Endothelial cell (in vitro differentiated cells): ENCODE measurements at regions not wholly inside any gene's neighbourhood (a gene's known extent, or its start where the extent isn't known, plus 50 kb on each side); places are given as distances from the start of the nearest gene placed in this dataset.

Experiments
- DNase-seq: peaks from one replicate; pipeline ENCODE4 v3.0.0; 2021; ENCODE audit warnings: low spot score
- H3K27ac Mint-ChIP-seq: one replicate; pipeline ENCODE4 v1.8.0; 2021; ENCODE audit warnings: mixed read lengths, inconsistent platforms; ENCODE audit not compliant: unreplicated experiment
- H3K27me3 Mint-ChIP-seq: one replicate; pipeline ENCODE4 v1.8.0; 2021; ENCODE audit warnings: mild to moderate bottlenecking, moderate library complexity, mixed read lengths, inconsistent platforms; ENCODE audit not compliant: unreplicated experiment
- H3K36me3 Mint-ChIP-seq: one replicate; pipeline ENCODE4 v1.8.0; 2021; ENCODE audit warnings: mild to moderate bottlenecking, low read depth, mixed read lengths, inconsistent platforms; ENCODE audit not compliant: unreplicated experiment
- H3K4me1 Mint-ChIP-seq: one replicate; pipeline ENCODE4 v1.8.0; 2021; ENCODE audit warnings: mild to moderate bottlenecking, mixed read lengths, inconsistent platforms; ENCODE audit not compliant: unreplicated experiment
- H3K4me3 Mint-ChIP-seq: one replicate; pipeline ENCODE4 v1.8.0; 2021; ENCODE audit warnings: mild to moderate bottlenecking, mixed read lengths, inconsistent platforms; ENCODE audit not compliant: unreplicated experiment
- H3K9me3 Mint-ChIP-seq: one replicate; pipeline ENCODE4 v1.8.0; 2021; ENCODE audit warnings: mixed read lengths, inconsistent platforms; ENCODE audit not compliant: unreplicated experiment
- TF ChIP-seq, protein P1 (sequence below): fragments of 200-600 bp; sonication (generic); IDR thresholded peaks from one replicate; pipeline ENCODE4 v1.5.0; 2021; ENCODE audit warnings: antibody characterized with exemption; ENCODE audit not compliant: unreplicated experiment

DNA sequence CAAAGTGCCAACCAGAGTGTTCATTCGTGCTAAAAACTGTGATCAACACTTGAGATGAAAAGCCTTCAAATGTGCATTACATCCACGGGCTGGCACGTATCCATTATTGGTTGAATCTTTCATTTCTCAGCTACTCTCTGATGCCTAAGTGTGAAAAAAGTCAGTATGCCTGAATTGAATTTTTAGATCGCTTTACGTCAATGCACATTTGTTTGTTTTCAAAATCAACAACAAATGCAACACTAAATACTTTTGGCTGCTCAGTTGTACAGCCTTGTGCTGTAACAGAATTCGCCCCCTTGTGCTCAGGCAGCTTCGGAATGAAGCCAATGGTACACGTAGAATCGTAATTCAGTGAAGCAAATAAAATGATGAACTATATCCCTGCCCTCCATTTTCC, 446.5 kb upstream of the NRP1 start:
- no peaks in the 10 kb centered on the region for H3K4me1 Mint-ChIP-seq
- H3K27ac Mint-ChIP-seq, result no peak overlapping the region
- TF ChIP-seq, protein P1, sequence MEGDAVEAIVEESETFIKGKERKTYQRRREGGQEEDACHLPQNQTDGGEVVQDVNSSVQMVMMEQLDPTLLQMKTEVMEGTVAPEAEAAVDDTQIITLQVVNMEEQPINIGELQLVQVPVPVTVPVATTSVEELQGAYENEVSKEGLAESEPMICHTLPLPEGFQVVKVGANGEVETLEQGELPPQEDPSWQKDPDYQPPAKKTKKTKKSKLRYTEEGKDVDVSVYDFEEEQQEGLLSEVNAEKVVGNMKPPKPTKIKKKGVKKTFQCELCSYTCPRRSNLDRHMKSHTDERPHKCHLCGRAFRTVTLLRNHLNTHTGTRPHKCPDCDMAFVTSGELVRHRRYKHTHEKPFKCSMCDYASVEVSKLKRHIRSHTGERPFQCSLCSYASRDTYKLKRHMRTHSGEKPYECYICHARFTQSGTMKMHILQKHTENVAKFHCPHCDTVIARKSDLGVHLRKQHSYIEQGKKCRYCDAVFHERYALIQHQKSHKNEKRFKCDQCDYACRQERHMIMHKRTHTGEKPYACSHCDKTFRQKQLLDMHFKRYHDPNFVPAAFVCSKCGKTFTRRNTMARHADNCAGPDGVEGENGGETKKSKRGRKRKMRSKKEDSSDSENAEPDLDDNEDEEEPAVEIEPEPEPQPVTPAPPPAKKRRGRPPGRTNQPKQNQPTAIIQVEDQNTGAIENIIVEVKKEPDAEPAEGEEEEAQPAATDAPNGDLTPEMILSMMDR, result no peak
- H3K36me3 Mint-ChIP-seq, result no peaks in the 10 kb centered on the region
- H3K4me3 Mint-ChIP-seq, result no peak overlapping the region
- H3K27me3 Mint-ChIP-seq, result peaks cover 3% of the 10 kb centered on the region
- DNase-seq, result no peak
- H3K9me3 Mint-ChIP-seq, result no peaks in the 10 kb centered on the region

- H3K4me1 Mint-ChIP-seq, result peaks cover 17% of the 10 kb centered on the region
- no peaks in the 10 kb centered on the region for H3K36me3 Mint-ChIP-seq
- TF ChIP-seq, protein P1, result no peak
- DNase-seq, result no peak
- no peak overlapping the region for H3K4me3 Mint-ChIP-seq
- no peak overlapping the region for H3K27ac Mint-ChIP-seq
- no peaks in the 10 kb centered on the region for H3K27me3 Mint-ChIP-seq
- no peaks in the 10 kb centered on the region for H3K9me3 Mint-ChIP-seq
These were observed 442.8 kb upstream of the NRP1 start for GRCh38 chr10:33777223-33777622.

DNA sequence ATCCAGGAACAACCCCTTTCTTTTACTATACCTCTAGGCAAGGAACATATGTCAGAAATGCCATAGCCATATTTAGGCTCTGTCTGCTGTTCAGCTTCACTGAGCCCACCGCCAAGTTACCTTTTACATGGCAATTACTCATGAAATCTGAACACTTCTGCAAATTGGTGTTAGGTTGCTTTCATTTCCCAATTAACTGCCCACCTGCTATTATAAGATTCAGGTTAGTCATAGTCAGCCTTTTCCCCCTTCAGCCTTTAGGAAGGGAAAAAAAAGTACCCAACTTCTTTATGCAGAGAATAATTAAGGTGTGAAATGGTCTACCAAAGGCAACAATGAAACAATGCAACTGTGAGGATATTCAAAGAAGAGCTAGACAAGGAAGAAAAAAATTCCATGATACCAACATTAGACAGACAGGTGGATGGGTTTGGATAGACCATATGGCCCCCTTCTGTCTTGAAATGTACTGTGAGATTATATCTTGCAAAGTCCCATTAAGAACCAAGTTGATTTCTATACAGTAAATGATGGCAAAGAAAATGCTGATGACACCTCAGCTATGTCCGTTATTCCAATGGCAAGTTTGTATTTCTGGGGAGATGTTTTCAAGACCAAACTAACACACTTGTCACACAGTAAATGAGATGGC, 442.1 kb upstream of the NRP1 start:
- no peaks in the 10 kb centered on the region for H3K9me3 Mint-ChIP-seq
- peaks cover 21% of the 10 kb centered on the region for H3K4me1 Mint-ChIP-seq
- no peak overlapping the region for H3K27ac Mint-ChIP-seq
- H3K27me3 Mint-ChIP-seq, result no peaks in the 10 kb centered on the region
- H3K36me3 Mint-ChIP-seq, result no peaks in the 10 kb centered on the region
- TF ChIP-seq, protein P1, result no peak
- H3K4me3 Mint-ChIP-seq, result no peak overlapping the region
- no peak for DNase-seq

DNA sequence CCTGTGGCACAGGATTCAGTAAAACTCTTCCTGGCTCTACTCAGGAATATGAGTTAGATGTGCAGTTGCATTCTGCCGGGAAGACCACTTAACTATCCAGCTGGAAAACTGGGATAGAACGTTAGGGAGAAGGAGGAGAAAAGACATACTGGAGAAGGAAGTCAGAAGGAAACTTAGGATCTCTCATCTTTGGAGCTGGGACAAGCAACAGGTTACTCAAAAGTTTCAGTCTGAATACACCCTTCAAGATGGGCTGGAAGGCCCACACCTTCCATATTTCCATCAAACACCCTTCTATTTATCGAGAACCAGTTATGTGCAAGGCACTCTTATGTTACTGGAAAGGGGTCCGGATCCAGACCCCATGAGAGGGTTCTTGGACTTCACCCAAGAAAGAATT, 440.4 kb upstream of the NRP1 start:
- Mint-ChIP-seq H3K27ac (no peak overlapping the region), H3K36me3 (no peaks in the 10 kb centered on the region), H3K9me3 (no peaks in the 10 kb centered on the region), H3K4me3 (no peak overlapping the region), H3K4me1 (peaks cover 23% of the 10 kb centered on the region), H3K27me3 (peaks cover 2% of the 10 kb centered on the region)
- DNase-seq, result no peak
- TF ChIP-seq, protein P1, result no peak

DNA sequence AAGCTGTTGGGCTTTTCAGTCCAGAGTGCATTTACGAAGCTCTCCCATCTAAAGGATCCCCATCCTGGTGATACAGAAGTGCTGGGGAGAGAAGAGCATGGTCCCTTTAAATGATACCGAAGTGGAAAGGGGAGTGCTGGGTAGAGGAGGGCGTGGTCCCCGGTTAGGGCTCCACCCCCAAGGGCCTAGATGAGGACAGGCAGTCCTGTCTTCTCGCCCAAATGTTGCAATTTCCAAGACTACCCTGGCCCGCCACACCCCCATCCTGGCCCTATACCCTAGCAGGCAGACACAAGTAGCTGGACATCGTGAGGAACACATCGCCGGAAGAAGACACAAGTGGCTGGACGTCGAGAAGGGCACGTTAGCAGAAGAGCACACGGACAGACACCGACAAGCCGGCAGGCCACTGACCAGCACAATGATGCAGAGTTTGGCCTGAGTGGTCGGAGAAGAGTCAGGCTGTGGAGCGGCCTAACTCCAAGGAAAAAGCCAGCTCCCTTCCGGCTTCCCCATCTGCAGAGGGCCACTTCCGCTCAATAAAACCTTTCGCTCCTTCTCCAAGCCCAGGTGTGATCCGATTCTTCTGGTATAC, 439.5 kb upstream of the NRP1 start:
- TF ChIP-seq, protein P1, result no peak
- H3K27ac Mint-ChIP-seq, result peak overlapping the region; percentile 95
- DNase-seq, result no peak
- peaks cover 2% of the 10 kb centered on the region for H3K27me3 Mint-ChIP-seq
- H3K36me3 Mint-ChIP-seq, result no peaks in the 10 kb centered on the region
- peaks cover 23% of the 10 kb centered on the region for H3K4me1 Mint-ChIP-seq
- no peak overlapping the region for H3K4me3 Mint-ChIP-seq
- no peaks in the 10 kb centered on the region for H3K9me3 Mint-ChIP-seq
